SU-DHL-6 (cell line): ENCODE measurements at regions not wholly inside any gene's neighbourhood (a gene's known extent, or its start where the extent isn't known, plus 50 kb on each side); places are given as distances from the start of the nearest gene placed in this dataset.
"Not testable (repeated sequence)": the region's sequence is repeated elsewhere in the genome, so short reads cannot be mapped to it uniquely, and the experiment has no call there.

Source experiments
- H2AFZ ChIP-seq: fragments of 200-600 bp; sonication (generic); 2 replicates; pipeline ENCODE4 v1.6.1; 2014; ENCODE audit warnings: low read depth, mild to moderate bottlenecking, moderate library complexity, mixed read lengths, antibody characterized with exemption, low read length; ENCODE audit not compliant: severe bottlenecking
- H3F3A ChIP-seq: fragments of 200-600 bp; shearing (Covaris generic); 2 replicates; pipeline ENCODE4 v1.6.0; 2016; ENCODE audit warnings: antibody characterized with exemption, mild to moderate bottlenecking; ENCODE audit not compliant: insufficient read depth
- H3K27ac ChIP-seq: fragments of 200-600 bp; sonication (generic); 2 replicates; pipeline ENCODE4 v1.5.1; 2016; ENCODE audit warnings: low read depth, mild to moderate bottlenecking, low read length, moderate library complexity, mixed read lengths
- H3K27me3 ChIP-seq: fragments of 200-600 bp; sonication (generic), shearing (Covaris generic); 2 replicates; pipeline ENCODE4 v1.6.0; 2014; ENCODE audit warnings: mild to moderate bottlenecking, low read length
- H3K36me3 ChIP-seq: fragments of 200-600 bp; sonication (generic); 2 replicates; pipeline ENCODE4 v1.6.1; 2014; ENCODE audit warnings: mild to moderate bottlenecking, low read length, mixed read lengths
- H3K4me2 ChIP-seq: fragments of 300-600, 200-600 bp; shearing (Covaris generic), sonication (generic); 2 replicates; pipeline ENCODE4 v1.6.0; 2014; ENCODE audit warnings: low read length, low read depth, mild to moderate bottlenecking; ENCODE audit not compliant: poor library complexity, severe bottlenecking
- H3K4me3 ChIP-seq: fragments of 200-600 bp; sonication (generic); 2 replicates; pipeline ENCODE4 v1.5.1; 2014; ENCODE audit warnings: antibody characterized with exemption, low read length, mild to moderate bottlenecking, mixed read lengths; ENCODE audit not compliant: insufficient read depth, poor library complexity, severe bottlenecking
- H3K79me2 ChIP-seq: fragments of 200-600 bp; sonication (generic); 2 replicates; pipeline ENCODE4 v1.6.1; 2014; ENCODE audit warnings: mild to moderate bottlenecking, low read length, moderate library complexity; ENCODE audit not compliant: insufficient read depth
- H3K9ac ChIP-seq: fragments of 200-600 bp; sonication (generic); 2 replicates; pipeline ENCODE4 v1.7.0; 2014; ENCODE audit warnings: mild to moderate bottlenecking, low read length
- H3K9me2 ChIP-seq: fragments of 200-600 bp; sonication (generic); replicated peaks from 2 replicates; pipeline ENCODE4 v1.6.1; 2014; ENCODE audit warnings: low read length; ENCODE audit not compliant: insufficient read depth
- H3K9me3 ChIP-seq: fragments of 200-600 bp; sonication (generic); 2 replicates; pipeline ENCODE4 v1.6.1; 2014; ENCODE audit warnings: low read length, mixed read lengths; ENCODE audit not compliant: insufficient read depth
- H4K20me1 ChIP-seq: fragments of 200-600 bp; sonication (generic); 2 replicates; pipeline ENCODE4 v1.6.1; 2014; ENCODE audit warnings: low read depth, mild to moderate bottlenecking, antibody characterized with exemption, low read length, moderate library complexity, mixed read lengths
- EZH2phosphoT487 ChIP-seq: fragments of 200-600 bp; sonication (generic), shearing (Covaris generic); conservative IDR thresholded peaks from 2 replicates; pipeline ENCODE4 v1.6.1; 2018; ENCODE audit warnings: mild to moderate bottlenecking, antibody characterized with exemption, low read length, moderate library complexity, mixed read lengths
- TF ChIP-seq, protein P1 (sequence below): fragments of 200-600 bp; sonication (generic); IDR thresholded peaks from one replicate; pipeline ENCODE4 v1.5.1; 2017; ENCODE audit warnings: antibody characterized with exemption, mild to moderate bottlenecking, low read length, moderate library complexity; ENCODE audit not compliant: insufficient read depth, poor library complexity, severe bottlenecking

DNA sequence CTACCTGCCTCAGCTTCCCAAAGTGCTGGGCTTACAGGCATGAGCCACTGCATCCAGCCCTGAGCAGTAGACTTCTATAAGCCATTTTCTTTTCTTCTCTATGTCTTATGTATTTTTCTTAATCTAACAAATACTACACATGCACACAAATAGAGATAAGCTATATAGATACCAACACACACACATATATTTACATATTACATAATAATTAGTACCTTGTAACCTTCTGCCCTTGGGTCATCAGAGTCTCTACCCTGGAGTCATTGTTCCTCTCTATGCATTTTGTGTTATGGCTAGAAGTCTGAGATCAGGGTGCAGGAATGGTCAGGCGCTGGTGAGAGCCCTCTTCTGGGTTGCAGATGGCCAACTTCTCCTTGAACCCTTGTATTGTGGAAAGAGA lies 154.0 kb upstream of the PTPRG start:
- Histone ChIP-seq H3K4me2 (no peak overlapping the region), H3K36me3 (no peaks in the 10 kb centered on the region), H4K20me1 (no peaks in the 10 kb centered on the region), H3K9ac (no peak overlapping the region), H3K9me3 (no peaks in the 10 kb centered on the region), H3K79me2 (no peaks in the 10 kb centered on the region), H3K4me3 (no peak overlapping the region), H2AFZ (no peak overlapping the region), H3K9me2 (no peaks in the 10 kb centered on the region), H3F3A (no peaks in the 10 kb centered on the region), H3K27me3 (no peaks in the 10 kb centered on the region), H3K27ac (no peak overlapping the region)
- TF ChIP-seq, protein P1, sequence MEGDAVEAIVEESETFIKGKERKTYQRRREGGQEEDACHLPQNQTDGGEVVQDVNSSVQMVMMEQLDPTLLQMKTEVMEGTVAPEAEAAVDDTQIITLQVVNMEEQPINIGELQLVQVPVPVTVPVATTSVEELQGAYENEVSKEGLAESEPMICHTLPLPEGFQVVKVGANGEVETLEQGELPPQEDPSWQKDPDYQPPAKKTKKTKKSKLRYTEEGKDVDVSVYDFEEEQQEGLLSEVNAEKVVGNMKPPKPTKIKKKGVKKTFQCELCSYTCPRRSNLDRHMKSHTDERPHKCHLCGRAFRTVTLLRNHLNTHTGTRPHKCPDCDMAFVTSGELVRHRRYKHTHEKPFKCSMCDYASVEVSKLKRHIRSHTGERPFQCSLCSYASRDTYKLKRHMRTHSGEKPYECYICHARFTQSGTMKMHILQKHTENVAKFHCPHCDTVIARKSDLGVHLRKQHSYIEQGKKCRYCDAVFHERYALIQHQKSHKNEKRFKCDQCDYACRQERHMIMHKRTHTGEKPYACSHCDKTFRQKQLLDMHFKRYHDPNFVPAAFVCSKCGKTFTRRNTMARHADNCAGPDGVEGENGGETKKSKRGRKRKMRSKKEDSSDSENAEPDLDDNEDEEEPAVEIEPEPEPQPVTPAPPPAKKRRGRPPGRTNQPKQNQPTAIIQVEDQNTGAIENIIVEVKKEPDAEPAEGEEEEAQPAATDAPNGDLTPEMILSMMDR = no peak
- TF ChIP-seq EZH2phosphoT487 = no peak

DNA sequence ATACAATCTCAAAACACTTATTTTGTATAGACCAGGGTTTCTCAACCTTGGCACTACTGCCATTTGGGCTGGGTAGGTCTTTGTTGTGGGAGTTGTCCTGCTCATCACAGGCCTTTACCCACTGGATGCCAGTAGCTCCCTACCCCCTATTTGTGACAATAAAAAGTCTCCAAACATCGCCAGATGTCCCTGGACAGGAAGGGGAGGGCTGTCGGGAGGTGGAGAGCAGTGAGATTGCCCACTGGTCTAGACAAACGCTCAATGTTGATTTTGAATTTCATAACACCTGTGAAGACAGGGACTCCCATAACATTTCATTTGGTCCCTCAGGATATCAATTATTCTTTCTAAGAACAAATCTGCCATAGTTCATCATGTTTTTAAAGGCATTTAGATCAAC lies 151.7 kb upstream of the PTPRG start:
- H3F3A ChIP-seq = no peaks in the 10 kb centered on the region
- no peaks in the 10 kb centered on the region for H3K36me3 ChIP-seq
- no peak overlapping the region for H3K27ac ChIP-seq
- H3K27me3 ChIP-seq = no peaks in the 10 kb centered on the region
- no peak overlapping the region for H3K4me3 ChIP-seq
- no peaks in the 10 kb centered on the region for H4K20me1 ChIP-seq
- H3K4me2 ChIP-seq = no peak overlapping the region
- no peaks in the 10 kb centered on the region for H3K79me2 ChIP-seq
- no peaks in the 10 kb centered on the region for H3K9me3 ChIP-seq
- H2AFZ ChIP-seq = no peak overlapping the region
- H3K9me2 ChIP-seq = no peaks in the 10 kb centered on the region
- no peak overlapping the region for H3K9ac ChIP-seq
- TF ChIP-seq EZH2phosphoT487 = no peak
- TF ChIP-seq, protein P1 = no peak

DNA sequence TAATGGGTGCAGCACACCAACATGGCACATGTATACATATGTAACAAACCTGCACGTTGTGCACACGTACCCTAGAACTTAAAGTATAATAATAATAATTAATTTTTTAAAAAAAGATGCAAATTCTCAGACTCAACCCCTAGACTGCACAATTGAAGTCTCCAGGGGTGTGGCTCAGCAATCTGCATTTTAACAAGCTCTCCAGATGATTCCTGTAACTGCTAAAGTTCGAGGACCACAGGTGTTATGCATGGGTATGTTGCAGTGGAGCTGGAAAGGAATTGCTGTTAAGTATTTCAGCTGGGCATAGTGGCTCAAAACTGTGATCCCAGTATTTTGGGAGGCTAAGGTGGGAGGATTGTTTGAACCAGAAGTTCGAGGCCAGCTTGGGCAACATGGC lies 151.0 kb upstream of the PTPRG start:
- not testable (repeated sequence) for H3K27ac ChIP-seq, H4K20me1 ChIP-seq, H2AFZ ChIP-seq, H3K9me2 ChIP-seq, H3K9ac ChIP-seq, H3F3A ChIP-seq, H3K4me2 ChIP-seq, H3K9me3 ChIP-seq, H3K79me2 ChIP-seq, H3K4me3 ChIP-seq, H3K27me3 ChIP-seq, H3K36me3 ChIP-seq

DNA sequence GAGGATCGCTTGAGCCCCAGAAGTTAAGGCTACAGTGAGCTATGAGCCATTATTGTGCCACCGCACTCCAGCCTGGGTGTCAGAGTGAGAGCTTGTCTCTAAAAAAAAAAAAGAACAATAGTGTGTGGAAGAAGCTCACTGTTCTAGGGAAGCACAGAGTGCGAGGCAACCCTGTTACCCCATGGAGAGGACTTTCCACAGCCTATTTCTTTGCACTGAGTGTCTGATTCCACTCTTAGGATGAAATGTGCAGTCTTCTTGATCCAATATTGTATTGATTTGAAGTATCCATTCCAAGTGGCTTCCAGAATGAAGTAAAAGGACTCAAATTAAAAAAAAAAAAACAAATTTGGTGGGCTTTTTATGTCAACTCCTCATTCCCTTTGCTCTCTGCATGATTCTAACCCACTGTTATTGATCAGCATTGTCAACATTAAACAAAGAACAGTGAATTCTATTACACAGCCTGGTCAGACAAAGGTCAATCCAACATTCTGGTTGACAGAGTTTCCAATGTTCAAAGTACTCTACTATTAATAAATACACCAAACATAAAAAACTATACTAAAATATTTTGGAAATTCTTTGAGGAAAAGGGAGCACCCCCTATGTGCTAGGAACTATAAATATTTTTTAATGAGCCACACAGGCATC lies 150.2 kb upstream of the PTPRG start:
- TF ChIP-seq, protein P1 = no peak
- TF ChIP-seq EZH2phosphoT487 = no peak
- Histone ChIP-seq H3K9ac (no peak overlapping the region), H3F3A (no peaks in the 10 kb centered on the region), H3K79me2 (no peaks in the 10 kb centered on the region), H3K9me2 (no peaks in the 10 kb centered on the region), H3K9me3 (no peaks in the 10 kb centered on the region), H2AFZ (no peak overlapping the region), H3K27me3 (no peaks in the 10 kb centered on the region), H3K4me3 (no peak overlapping the region), H3K4me2 (no peak overlapping the region), H4K20me1 (no peaks in the 10 kb centered on the region), H3K27ac (no peak overlapping the region), H3K36me3 (no peaks in the 10 kb centered on the region)
